ENCODE measurements at regions not wholly inside any gene's neighbourhood (a gene's known extent, or its start where the extent isn't known, plus 50 kb on each side); places are given as distances from the start of the nearest gene placed in this dataset.

DNA sequence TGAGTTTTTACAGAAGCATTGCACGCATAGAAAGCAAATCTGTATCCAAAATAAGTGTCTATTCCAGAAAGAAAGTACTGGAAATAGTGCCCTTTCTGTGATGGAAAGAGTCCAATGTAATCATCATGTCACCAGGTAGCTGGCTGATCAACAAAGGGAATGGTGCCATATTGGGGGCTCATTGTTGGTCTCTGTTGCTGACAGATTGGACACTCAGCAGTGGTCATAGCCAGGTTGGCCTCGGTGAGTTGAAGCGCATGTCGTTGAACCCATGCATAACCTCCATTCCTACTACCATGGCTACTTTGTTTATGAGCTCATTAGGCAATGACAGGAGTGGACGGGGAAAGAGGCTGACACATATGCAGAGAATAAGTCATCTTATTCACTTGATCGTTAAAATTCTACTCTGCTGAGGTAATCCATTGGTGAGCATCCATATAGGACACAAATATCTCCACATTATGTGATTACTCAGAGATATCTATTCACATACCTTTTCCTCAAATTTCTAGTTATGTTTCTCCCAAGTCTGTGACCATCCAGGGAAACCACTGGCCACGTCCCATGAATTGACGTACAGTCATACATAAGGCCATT is 560.5 kb downstream of the HAO1 start:
- TF ChIP-seq, protein P1, sequence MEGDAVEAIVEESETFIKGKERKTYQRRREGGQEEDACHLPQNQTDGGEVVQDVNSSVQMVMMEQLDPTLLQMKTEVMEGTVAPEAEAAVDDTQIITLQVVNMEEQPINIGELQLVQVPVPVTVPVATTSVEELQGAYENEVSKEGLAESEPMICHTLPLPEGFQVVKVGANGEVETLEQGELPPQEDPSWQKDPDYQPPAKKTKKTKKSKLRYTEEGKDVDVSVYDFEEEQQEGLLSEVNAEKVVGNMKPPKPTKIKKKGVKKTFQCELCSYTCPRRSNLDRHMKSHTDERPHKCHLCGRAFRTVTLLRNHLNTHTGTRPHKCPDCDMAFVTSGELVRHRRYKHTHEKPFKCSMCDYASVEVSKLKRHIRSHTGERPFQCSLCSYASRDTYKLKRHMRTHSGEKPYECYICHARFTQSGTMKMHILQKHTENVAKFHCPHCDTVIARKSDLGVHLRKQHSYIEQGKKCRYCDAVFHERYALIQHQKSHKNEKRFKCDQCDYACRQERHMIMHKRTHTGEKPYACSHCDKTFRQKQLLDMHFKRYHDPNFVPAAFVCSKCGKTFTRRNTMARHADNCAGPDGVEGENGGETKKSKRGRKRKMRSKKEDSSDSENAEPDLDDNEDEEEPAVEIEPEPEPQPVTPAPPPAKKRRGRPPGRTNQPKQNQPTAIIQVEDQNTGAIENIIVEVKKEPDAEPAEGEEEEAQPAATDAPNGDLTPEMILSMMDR (IDR thresholded peaks at IDR 0.05) = no peak
- DNase-seq (ENCODE audit: low spot score) = no peak
- no peaks in the 10 kb centered on the region for H3K4me1 Mint-ChIP-seq (ENCODE audit: low read depth)
- peaks cover 2% of the 10 kb centered on the region for H3K27me3 Mint-ChIP-seq (ENCODE audit: low read depth)
- peaks cover 9% of the 10 kb centered on the region for H3K9me3 Mint-ChIP-seq (ENCODE audit: low read depth)
- no peak overlapping the region for H3K4me3 Mint-ChIP-seq (ENCODE audit: unreplicated experiment)
- no peaks in the 10 kb centered on the region for H3K36me3 Mint-ChIP-seq (ENCODE audit: low read depth)
- H3K27ac Mint-ChIP-seq (ENCODE audit: unreplicated experiment) = no peak overlapping the region

DNA sequence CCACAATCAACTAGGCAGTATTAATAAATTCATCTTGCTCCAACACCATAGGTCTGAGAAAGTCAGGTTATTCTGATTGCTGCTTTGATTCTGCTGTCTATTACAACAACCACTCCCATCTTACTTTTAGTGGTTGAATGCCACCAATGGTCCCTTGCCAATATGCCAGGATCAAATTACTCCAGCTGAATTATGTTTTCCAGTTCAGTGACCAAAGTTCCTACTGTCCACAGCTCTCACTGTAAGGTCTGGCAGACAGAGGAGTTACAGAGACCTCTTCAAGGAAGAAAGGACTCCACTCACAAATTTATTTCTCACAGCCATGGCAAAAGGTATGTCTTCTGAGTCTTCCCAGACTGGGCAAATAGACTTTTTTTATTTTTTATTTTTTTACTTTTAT is 557.0 kb downstream of the HAO1 start:
- no peak for DNase-seq (ENCODE audit: low spot score)
- TF ChIP-seq, protein P1 (IDR thresholded peaks at IDR 0.05) = no peak
- H3K4me1 Mint-ChIP-seq (ENCODE audit: low read depth) = no peaks in the 10 kb centered on the region

DNA sequence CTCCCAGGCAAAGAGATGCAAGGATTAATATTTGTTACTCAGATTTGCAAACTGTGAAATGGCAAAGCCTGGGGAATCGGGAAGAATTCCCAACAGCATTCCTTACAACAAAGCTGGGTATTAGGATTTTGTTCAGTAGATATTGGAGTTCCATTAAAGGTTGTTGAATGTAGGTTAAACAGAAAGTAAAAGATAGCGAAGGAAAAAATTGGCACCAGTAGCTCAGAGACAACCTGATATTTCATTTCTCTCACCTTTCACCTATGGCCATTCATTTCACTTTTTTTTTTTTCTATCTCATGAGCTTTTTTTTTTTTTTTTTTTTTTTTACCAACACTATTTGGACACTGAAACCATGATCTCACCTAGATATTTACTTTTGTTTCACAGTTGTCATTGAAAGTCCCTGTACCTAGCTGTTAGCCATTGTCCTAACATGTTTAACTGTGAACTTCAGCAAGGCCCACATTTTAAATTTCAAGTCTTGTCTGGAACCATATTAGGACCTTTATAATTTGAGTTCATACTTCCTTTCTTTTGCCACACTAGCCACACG is 552.5 kb downstream of the HAO1 start:
- TF ChIP-seq, protein P1 (IDR thresholded peaks at IDR 0.05) = no peak
- Mint-ChIP-seq H3K27me3 (ENCODE audit: low read depth) (no peaks in the 10 kb centered on the region), H3K9me3 (ENCODE audit: low read depth) (no peaks in the 10 kb centered on the region), H3K4me3 (ENCODE audit: unreplicated experiment) (no peak overlapping the region), H3K36me3 (ENCODE audit: low read depth) (no peaks in the 10 kb centered on the region), H3K4me1 (ENCODE audit: low read depth) (no peaks in the 10 kb centered on the region), H3K27ac (ENCODE audit: unreplicated experiment) (no peak overlapping the region)
- DNase-seq (ENCODE audit: low spot score) = no peak

More for the DNA sequence above, 557.0 kb downstream of the HAO1 start:
- Mint-ChIP-seq H3K4me3 (ENCODE audit: unreplicated experiment) (no peak overlapping the region), H3K36me3 (ENCODE audit: low read depth) (no peaks in the 10 kb centered on the region), H3K27ac (ENCODE audit: unreplicated experiment) (no peak overlapping the region), H3K9me3 (ENCODE audit: low read depth) (no peaks in the 10 kb centered on the region), H3K27me3 (ENCODE audit: low read depth) (no peaks in the 10 kb centered on the region)

DNA sequence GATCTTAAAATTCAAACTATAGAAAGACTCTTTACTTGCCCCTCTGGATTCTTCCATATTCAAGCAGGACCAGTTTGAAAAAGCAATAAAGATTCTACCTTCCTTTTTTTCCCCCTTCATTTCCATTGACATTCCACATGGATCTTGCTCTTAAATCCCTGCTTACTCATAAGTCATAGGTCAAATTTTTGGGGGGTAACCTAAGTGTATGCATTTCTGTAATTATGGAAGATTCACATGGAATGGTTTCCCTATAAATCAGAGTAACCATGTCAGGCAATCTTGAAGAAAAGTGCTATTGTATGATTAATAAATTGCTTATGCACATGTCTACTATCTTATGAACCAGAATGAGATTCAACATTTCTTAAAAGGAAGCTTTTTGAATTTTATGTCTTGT is 551.0 kb downstream of the HAO1 start:
- Mint-ChIP-seq H3K4me1 (ENCODE audit: low read depth) (no peaks in the 10 kb centered on the region), H3K36me3 (ENCODE audit: low read depth) (no peaks in the 10 kb centered on the region), H3K4me3 (ENCODE audit: unreplicated experiment) (no peak overlapping the region), H3K9me3 (ENCODE audit: low read depth) (no peaks in the 10 kb centered on the region), H3K27me3 (ENCODE audit: low read depth) (no peaks in the 10 kb centered on the region), H3K27ac (ENCODE audit: unreplicated experiment) (no peak overlapping the region)
- TF ChIP-seq, protein P1 (IDR thresholded peaks at IDR 0.05) = no peak
- no peak for DNase-seq (ENCODE audit: low spot score)

DNA sequence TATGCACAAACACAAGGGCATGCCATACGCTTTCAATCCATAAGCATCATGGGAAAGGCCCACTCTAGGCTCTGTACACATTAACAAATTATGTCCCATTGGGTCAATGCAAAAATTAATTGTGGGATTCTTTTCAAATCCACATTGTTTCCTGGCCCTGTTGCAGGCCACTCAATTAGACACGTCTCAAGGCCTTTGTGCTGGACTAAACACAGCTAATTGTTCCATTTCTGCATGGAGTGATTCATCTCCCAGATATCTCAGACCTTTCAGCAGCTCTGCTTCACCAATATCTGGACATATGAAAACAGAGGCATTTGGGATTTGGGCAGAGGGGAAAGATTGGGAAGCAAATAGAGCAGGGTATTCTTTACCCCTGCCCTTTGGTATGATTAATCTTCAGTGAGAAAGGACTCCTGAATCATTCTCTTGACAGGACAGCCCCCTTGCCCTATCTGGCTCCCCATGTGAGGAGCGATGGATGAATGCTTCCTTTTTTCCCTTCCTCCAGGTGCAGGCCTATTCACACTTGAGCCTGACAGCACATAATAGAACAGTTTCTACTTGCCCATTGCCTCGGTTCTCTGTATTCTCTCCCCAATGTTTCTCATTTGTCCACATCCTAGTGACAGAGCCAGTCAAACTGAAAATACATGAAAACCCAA is 547.6 kb downstream of the HAO1 start:
- Mint-ChIP-seq H3K4me1 (ENCODE audit: low read depth) (no peaks in the 10 kb centered on the region), H3K27ac (ENCODE audit: unreplicated experiment) (no peak overlapping the region), H3K36me3 (ENCODE audit: low read depth) (no peaks in the 10 kb centered on the region), H3K4me3 (ENCODE audit: unreplicated experiment) (no peak overlapping the region), H3K9me3 (ENCODE audit: low read depth) (peaks cover 5% of the 10 kb centered on the region), H3K27me3 (ENCODE audit: low read depth) (no peaks in the 10 kb centered on the region)
- TF ChIP-seq, protein P1 (IDR thresholded peaks at IDR 0.05) = no peak
- no peak for DNase-seq (ENCODE audit: low spot score)
